Keratinocyte (primary cell): ENCODE measurements at regions not wholly inside any gene's neighbourhood (a gene's known extent, or its start where the extent isn't known, plus 50 kb on each side); places are given as distances from the start of the nearest gene placed in this dataset.
"Not testable (repeated sequence)": the region's sequence is repeated elsewhere in the genome, so short reads cannot be mapped to it uniquely, and the experiment has no call there.

Source experiments
- CTCF ChIP-seq, 3 experiments: IDR thresholded peaks in 1 of 3; conservative IDR thresholded peaks in 1 of 3; optimal IDR thresholded peaks in 1 of 3; 2 replicates in 2 of 3; 3 replicates in 1 of 3; pipeline versions ENCODE3 to v1.5.1; 2011; ENCODE audit warnings: low read length in 3 of 3, mild to moderate bottlenecking in 3 of 3, moderate library complexity in 2 of 3, control low read depth in 1 of 3, inconsistent platforms in 1 of 3; ENCODE audit not compliant: insufficient read depth in 2 of 3; ENCODE audit errors: extremely low read depth in 1 of 3
- EZH2 ChIP-seq: IDR thresholded peaks from one replicate; pipeline ENCODE4 v1.6.1; 2012; ENCODE audit warnings: inconsistent platforms, mild to moderate bottlenecking, low read length, moderate library complexity

- not testable (repeated sequence) for TF ChIP-seq CTCF (optimal IDR thresholded peaks at IDR 0.05 in 1 of 3, IDR thresholded peaks at IDR 0.05 in 1 of 3, conservative IDR thresholded peaks at IDR 0.05 in 1 of 3; ENCODE audit: extremely low read depth in 1 of 3, insufficient read depth in 2 of 3, low read length in 3 of 3); EZH2
Observed at GRCh38 chr1:178666891-178667290, 58.2 kb upstream of the RALGPS2 start.
